OCI-LY3 (cell line): ENCODE measurements at regions not wholly inside any gene's neighbourhood (a gene's known extent, or its start where the extent isn't known, plus 50 kb on each side); places are given as distances from the start of the nearest gene placed in this dataset.

Experiments
- EZH2phosphoT487 ChIP-seq: fragments of 200-600 bp; shearing (Covaris generic); IDR thresholded peaks from 2 replicates; pipeline ENCODE4 v1.6.1; 2018; ENCODE audit warnings: antibody characterized with exemption, mixed run types, low read depth
- TF ChIP-seq, protein P1 (sequence below): fragments of 200-600, 300-600 bp; sonication (generic); IDR thresholded peaks from 2 replicates; pipeline ENCODE4 v1.5.1; 2014; ENCODE audit warnings: antibody characterized with exemption, low read length, low read depth

- TF ChIP-seq, protein P1, sequence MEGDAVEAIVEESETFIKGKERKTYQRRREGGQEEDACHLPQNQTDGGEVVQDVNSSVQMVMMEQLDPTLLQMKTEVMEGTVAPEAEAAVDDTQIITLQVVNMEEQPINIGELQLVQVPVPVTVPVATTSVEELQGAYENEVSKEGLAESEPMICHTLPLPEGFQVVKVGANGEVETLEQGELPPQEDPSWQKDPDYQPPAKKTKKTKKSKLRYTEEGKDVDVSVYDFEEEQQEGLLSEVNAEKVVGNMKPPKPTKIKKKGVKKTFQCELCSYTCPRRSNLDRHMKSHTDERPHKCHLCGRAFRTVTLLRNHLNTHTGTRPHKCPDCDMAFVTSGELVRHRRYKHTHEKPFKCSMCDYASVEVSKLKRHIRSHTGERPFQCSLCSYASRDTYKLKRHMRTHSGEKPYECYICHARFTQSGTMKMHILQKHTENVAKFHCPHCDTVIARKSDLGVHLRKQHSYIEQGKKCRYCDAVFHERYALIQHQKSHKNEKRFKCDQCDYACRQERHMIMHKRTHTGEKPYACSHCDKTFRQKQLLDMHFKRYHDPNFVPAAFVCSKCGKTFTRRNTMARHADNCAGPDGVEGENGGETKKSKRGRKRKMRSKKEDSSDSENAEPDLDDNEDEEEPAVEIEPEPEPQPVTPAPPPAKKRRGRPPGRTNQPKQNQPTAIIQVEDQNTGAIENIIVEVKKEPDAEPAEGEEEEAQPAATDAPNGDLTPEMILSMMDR = no peak
- no peak for TF ChIP-seq EZH2phosphoT487
Measured at GRCh38 chr11:82599836-82600235, 133.8 kb downstream of the FAM181B start.
